ENCODE measurements at regions not wholly inside any gene's neighbourhood (a gene's known extent, or its start where the extent isn't known, plus 50 kb on each side); places are given as distances from the start of the nearest gene placed in this dataset.

DNA sequence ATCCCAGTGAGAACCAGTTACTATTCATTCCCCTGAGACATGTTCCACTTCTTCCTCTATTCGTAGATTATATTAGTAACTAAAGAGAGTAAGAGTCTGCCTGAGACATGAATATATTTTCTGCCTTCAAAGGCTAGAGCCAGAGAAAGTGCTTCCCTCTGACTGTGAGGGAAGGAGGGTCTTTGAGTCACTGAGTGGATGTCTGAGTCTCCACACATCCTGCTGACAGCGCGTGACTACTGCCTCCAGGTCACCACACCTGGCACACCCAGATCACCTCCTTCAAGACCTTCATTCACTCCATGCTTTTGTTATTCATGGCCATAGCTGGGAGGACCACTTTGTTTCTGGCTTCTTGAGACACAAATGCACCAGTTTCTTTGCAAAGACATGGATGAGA, 135.6 kb downstream of the SOX2 start:
- DNase-seq (no peak), ATAC-seq (ENCODE audit: poor library complexity) (no peak)
- intact Hi-C loops (cut with DNase I): no loop called here

GRCh38 chr3:181851063-181851462, 139.3 kb downstream of the SOX2 start:
- ATAC-seq (ENCODE audit: poor library complexity) (no peak), DNase-seq (no peak)
- intact Hi-C loops (cut with DNase I): no loop called here

- intact Hi-C loops (cut with DNase I): no loop called here
- ATAC-seq (ENCODE audit: poor library complexity): no peak
- no peak for DNase-seq
Observed at GRCh38 chr3:181855825-181856224, 144.1 kb downstream of the SOX2 start.

- ATAC-seq (ENCODE audit: poor library complexity) (no peak), DNase-seq (no peak)
- intact Hi-C loops (cut with DNase I): no loop called here
Observed at GRCh38 chr3:181859518-181859917, 147.8 kb downstream of the SOX2 start.

DNA sequence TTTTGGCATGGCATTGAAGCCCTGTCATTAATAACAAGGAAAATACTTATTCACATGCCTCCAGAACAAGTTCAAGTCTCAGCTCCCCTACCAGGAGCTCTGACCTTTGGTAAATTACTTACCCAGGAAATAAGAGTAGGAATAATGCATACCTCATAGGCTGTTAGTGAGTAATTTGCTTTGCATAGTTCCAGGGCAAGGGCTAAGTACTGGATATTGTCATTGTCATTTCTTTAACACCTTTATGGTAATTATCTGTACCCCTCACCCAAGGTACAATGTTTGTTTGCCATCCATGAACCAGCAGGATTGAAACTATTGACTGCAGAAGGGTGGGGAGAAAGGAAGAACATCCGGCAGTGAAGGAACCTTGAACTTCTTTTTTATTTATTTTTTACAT, 148.5 kb downstream of the SOX2 start:
- no peak for ATAC-seq (ENCODE audit: poor library complexity)
- no peak for DNase-seq
- intact Hi-C loops (cut with DNase I): no loop called here

DNA sequence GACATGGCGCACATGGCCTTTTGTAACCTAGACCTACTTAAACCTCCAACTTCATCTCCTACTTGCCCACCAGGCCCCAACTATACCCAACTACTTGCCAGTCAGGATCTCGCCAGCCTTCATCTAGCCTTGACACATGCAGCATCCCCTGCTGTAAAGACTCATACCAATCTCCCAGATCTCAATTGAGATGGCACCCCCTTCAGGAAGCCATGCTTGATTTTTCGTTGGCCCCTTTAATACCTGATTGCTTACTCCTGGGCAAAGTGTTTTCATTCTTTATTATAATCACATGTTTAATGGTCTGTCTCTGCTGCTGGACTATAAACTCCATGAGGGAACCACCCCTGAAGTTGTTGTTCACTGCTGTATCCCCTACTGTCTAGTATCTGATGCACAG, 150.8 kb downstream of the SOX2 start:
- intact Hi-C loops (cut with DNase I): no loop called here

GRCh38 chr3:181868576-181869082, 156.9 kb downstream of the SOX2 start:
- ATAC-seq (ENCODE audit: poor library complexity): no peak
- intact Hi-C loops (cut with DNase I): no loop called here
- DNase-seq: no peak

More for the DNA sequence above, 150.8 kb downstream of the SOX2 start:
- ATAC-seq (ENCODE audit: poor library complexity) (no peak), DNase-seq (no peak)

DNA sequence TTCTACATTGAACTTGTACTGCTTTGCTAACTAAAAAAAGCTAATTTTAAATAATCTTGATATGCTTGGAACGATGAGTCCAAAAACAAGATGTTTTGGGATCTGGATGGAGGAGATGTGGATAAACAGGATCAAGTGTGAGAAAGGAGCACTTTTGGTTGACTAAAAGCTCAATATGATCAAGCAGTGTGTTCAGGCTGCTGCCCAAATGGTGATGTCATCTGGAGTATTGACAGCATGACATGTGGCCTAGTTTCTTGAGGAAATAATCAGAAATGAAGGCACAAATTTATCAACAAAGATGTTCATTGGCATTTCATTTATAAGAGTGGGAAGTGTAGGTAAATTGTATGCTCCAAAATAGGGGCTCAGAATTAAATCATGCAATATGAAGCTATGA, 161.2 kb downstream of the SOX2 start:
- intact Hi-C loops (cut with DNase I): no loop called here
- ATAC-seq (ENCODE audit: poor library complexity) (no peak), DNase-seq (no peak)

DNA sequence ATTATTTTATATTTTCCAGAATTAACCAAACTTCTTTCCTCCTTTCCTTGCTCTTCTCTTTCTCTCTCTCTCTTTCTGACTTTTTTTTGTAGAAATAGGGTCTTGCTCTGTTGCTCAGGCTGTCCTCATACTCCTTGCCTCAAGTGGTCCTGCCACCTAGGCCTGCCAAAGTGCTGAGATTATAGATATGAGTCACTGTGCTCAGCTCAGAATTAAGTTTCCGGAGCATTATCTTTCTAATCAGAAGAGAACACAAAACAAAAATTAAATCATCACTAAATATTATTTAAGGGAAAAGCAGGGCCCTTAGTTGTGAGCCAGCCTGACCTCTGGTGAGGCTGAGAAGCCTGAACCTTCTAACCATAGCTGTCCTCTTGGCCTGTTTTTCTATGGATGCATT, 168.2 kb downstream of the SOX2 start:
- intact Hi-C loops (cut with DNase I): no loop called here
- DNase-seq: no peak
- ATAC-seq (ENCODE audit: poor library complexity): no peak

DNA sequence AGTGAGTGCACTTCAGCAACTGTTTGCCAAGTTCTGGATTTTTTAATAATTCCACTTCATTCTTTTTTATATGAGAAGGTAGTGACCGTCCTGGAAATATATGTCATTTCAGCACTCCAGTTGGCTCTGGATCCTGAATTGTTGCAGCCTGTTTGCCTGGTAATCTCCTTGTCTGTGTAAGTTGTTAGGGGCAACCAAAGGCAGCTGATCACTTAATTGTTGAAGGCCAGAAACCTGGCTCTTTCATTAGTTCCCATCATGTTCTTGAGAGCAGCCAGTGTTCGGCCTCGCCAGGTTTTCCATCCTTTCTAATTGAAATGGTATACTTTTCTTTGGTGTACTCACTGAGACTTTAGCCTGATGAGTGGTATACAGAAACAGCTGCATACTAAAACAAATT, 168.6 kb downstream of the SOX2 start:
- intact Hi-C loops (cut with DNase I): no loop called here
- DNase-seq (no peak), ATAC-seq (ENCODE audit: poor library complexity) (no peak)

- intact Hi-C loops (cut with DNase I): no loop called here
- no peak for ATAC-seq (ENCODE audit: poor library complexity)
Observed at GRCh38 chr3:181881749-181882148, 170.0 kb downstream of the SOX2 start.

GRCh38 chr3:181885868-181886630, 174.3 kb downstream of the SOX2 start:
- DNase-seq (no peak), ATAC-seq (ENCODE audit: poor library complexity) (no peak)
- intact Hi-C loops (cut with DNase I): no loop called here

More at GRCh38 chr3:181881749-181882148, 170.0 kb downstream of the SOX2 start:
- no peak for DNase-seq

- ATAC-seq (ENCODE audit: poor library complexity) (no peak), DNase-seq (no peak)
- intact Hi-C loops (cut with DNase I): no loop called here
Observed at GRCh38 chr3:181886676-181887075, 175.0 kb downstream of the SOX2 start.

- DNase-seq (no peak), ATAC-seq (ENCODE audit: poor library complexity) (no peak)
- intact Hi-C loops (cut with DNase I): no loop called here
Observed at GRCh38 chr3:181887685-181888084, 176.0 kb downstream of the SOX2 start.

DNA sequence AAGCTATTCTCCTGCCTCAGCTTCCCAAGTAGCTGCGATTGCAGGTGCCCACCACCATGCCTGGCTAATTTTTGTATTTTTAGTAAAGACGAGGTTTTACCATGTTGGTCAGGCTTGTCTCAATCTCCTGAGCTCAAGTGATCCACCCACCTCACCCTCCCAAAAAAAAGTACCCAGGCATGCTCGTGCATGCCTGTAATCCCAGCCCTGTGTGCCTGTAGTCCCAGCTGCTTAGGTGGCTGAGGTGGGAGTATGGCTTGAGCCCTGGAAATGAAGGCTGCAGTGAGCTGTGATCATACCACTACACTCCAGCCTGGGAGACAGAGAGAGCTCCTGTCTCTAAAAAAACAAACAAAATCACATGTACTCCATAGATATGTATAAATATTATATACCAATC, 176.5 kb downstream of the SOX2 start:
- intact Hi-C loops (cut with DNase I): no loop called here
- no peak for DNase-seq
- no peak for ATAC-seq (ENCODE audit: poor library complexity)

- intact Hi-C loops (cut with DNase I): no loop called here
- DNase-seq (no peak), ATAC-seq (ENCODE audit: poor library complexity) (no peak)
Observed at GRCh38 chr3:181892848-181893247, 181.1 kb downstream of the SOX2 start.

DNA sequence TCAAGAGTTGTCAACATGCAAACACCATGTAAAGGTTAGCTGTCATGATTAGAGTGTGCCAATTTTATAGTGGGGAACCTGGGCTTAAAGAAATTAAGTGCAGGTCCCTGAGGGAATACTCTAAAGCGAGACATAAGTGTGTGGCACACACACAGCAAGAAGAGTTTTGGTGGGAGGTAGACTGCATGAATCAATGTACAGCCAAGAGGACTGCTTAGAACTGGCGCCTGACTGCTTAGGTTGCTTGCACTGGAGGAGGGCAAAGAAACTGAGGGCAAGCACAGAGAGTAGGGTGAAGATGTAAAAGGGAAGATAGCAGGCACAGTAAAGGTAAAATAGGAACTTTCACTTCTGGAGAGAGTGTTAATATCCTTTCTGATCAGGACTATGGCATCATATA, 184.9 kb downstream of the SOX2 start:
- no peak for ATAC-seq (ENCODE audit: poor library complexity)
- no peak for DNase-seq
- intact Hi-C loops (cut with DNase I): no loop called here

DNA sequence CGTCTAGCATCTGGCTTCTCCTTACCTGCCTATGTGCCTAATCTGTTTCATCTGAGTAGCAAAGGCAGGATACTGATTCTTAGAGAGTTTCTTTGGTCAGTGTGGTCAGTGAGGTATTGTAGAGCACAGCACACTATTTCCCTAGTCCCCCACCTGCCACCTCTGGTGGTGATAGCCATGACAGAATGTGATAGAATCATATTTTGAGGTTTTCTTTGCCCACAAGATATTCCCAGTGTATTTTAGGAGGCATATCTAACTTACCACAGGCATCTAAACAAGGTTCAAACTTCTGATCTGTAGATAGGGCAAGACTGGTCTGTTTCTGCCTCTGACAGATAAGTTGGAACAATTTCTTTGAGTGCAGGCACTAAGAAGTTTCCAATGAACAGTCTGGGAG, 188.0 kb downstream of the SOX2 start:
- ATAC-seq (ENCODE audit: poor library complexity) (no peak), DNase-seq (no peak)
- intact Hi-C loops (cut with DNase I): no loop called here

DNA sequence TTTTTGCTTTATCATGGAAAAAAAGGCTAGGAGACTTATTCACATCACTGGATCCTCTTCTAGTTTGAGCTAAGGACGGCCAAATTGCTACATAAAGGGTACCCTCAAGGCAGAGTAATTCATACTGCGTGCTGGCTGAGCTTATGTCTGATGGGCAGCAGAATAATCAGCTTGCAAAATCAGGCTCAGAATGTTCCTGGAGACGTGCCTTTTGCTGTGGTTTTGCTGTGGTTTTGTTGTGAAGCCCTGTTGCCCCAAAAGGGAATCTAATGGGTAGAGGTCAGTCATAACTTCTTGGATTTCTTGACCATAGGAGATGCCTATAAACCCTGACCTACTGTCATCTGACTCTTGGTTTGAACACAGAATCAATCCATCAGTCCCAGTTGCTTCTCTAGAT, 189.9 kb downstream of the SOX2 start:
- intact Hi-C loops (cut with DNase I): no loop called here
- ATAC-seq (ENCODE audit: poor library complexity) (no peak), DNase-seq (no peak)

GRCh38 chr3:181906338-181906737, 194.6 kb downstream of the SOX2 start:
- intact Hi-C loops (cut with DNase I): no loop called here
- ATAC-seq (ENCODE audit: poor library complexity) (no peak), DNase-seq (no peak)

DNA sequence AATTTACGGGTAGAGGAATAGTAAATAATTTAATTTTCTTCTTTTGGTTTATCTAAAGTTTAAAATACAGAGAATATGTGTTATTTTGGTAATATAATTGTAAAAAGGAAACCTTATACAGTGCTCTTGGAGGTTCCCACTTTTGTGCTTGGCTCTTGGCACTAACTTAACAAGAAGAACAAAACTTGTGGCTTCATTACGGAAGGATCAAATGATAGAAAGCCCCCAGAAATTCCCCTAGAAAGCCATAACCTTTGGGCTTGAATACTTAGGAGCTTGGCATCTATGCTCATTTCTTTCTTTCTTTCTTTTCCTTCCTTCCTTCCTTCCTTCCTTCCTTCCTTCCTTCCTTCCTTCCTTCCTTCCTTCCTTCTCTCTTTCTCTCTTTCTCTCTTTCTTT, 197.5 kb downstream of the SOX2 start:
- ATAC-seq (ENCODE audit: poor library complexity) (no peak), DNase-seq (no peak)
- intact Hi-C loops (cut with DNase I): no loop called here

Data from Right ventricle myocardium superior (tissue), 1 donor.